ENCODE measurements at regions not wholly inside any gene's neighbourhood (a gene's known extent, or its start where the extent isn't known, plus 50 kb on each side); places are given as distances from the start of the nearest gene placed in this dataset.

DNA sequence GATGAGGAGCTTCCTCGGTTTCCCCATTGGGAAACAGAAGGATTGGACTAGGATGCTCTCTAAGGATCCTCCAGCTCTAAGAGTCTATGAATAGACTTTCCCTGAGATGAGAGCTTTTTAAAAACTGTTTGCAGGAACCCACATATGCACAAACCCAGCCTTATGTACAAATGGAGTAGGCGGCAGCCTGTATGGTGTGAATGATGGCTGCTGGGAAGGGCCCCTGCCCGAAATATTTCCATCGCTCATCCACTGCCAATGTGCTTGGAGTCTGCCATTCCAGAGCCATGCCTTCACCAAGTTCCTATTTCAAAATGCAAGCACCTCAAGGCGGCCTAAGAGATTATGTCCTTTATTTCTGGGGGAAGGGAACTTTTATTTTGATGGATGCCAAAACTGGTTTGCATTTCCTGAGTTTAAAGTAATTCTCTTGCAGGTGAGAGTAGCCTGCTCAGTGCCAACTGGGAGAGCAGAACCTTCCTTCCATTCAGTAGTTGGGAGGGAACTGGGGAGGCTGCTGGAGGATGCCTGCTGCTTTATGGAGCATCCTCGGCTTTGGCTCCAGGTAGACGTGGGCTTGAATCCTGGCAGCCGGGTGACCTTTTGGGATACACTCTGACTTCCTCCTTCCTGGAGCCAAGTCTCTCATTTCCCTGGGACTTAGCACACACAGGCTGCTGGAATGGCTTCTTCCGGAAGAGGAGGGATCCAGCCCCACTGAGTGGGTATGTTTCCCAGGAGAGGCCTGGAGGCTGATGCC, 165.9 kb downstream of the ACTL8 start:
- H3K36me3 ChIP-seq (ENCODE audit: insufficient read depth, low read length) = no peaks in the 10 kb centered on the region
- no peak overlapping the region for H3K4me3 ChIP-seq
- H3K9me3 ChIP-seq (ENCODE audit: low read depth, low read length) = no peaks in the 10 kb centered on the region
- DNase-seq (ENCODE audit: low read depth, low spot score) = no peak
- no peak overlapping the region for H3K27ac ChIP-seq
- H3K9ac ChIP-seq (ENCODE audit: insufficient read length) = no peak overlapping the region
- no peak for TF ChIP-seq POLR2AphosphoS5 (IDR thresholded peaks at IDR 0.05; ENCODE audit: borderline replicate concordance, low read depth, low read length)
- no peak for TF ChIP-seq EZH2 (IDR thresholded peaks at IDR 0.05)
- TF ChIP-seq FOXP2 (optimal IDR thresholded peaks at IDR 0.05; ENCODE audit: control extremely low read depth, extremely low read length, insufficient read depth) = no peak

DNA sequence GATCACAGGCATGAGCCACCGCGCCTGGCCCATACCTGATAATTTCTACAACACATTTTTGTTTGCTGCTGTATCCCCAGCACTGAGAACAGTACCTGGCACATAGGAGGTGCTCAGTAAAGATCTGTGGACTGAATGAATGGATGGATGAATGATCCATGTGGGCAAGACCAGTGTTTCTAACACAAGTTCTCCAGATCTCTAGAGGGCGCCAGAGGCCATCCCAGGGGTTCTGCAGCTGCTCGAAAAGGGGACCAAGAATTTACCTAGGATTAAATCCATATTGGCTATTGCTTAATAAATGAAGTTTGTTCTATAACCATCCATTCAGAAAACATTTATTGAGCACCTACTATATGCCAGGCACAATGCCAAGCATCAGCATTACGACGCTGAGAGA, 167.7 kb downstream of the ACTL8 start:
- no peak overlapping the region for H3K27ac ChIP-seq
- H3K4me3 ChIP-seq = no peak overlapping the region
- H3K36me3 ChIP-seq (ENCODE audit: insufficient read depth, low read length) = no peaks in the 10 kb centered on the region
- TF ChIP-seq FOXP2 (optimal IDR thresholded peaks at IDR 0.05; ENCODE audit: control extremely low read depth, extremely low read length, insufficient read depth) = no peak
- no peak overlapping the region for H3K9ac ChIP-seq (ENCODE audit: insufficient read length)
- H3K9me3 ChIP-seq (ENCODE audit: low read depth, low read length) = no peaks in the 10 kb centered on the region
- peak; percentile 48 for DNase-seq (ENCODE audit: low read depth, low spot score)

DNA sequence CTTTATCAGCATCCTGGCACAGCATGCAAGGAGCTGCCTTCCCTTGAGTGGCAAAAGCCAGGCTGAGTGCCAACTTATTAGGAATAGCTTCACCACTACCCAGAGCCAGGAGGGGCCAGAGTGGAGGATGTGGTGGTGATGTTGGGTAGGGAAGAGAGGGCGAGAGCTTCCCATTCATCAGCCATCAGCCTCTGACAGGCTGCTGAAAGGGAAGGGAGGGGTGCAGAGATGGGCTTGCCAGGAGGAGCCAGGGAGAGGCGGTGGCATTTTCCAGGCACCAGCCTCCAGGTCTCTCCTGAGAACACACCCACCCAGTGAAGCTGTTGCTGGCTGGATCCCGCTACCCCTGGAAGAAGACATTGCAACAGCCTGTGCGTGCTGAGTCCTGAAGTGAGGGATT, 168.5 kb downstream of the ACTL8 start:
- H3K36me3 ChIP-seq (ENCODE audit: insufficient read depth, low read length) = no peaks in the 10 kb centered on the region
- H3K9me3 ChIP-seq (ENCODE audit: low read depth, low read length) = no peaks in the 10 kb centered on the region
- H3K27ac ChIP-seq = no peak overlapping the region
- no peak for DNase-seq (ENCODE audit: low read depth, low spot score)
- H3K9ac ChIP-seq (ENCODE audit: insufficient read length) = no peak overlapping the region
- no peak overlapping the region for H3K4me3 ChIP-seq
- no peak for TF ChIP-seq POLR2AphosphoS5 (IDR thresholded peaks at IDR 0.05; ENCODE audit: borderline replicate concordance, low read depth, low read length)
- no peak for TF ChIP-seq FOXP2 (optimal IDR thresholded peaks at IDR 0.05; ENCODE audit: control extremely low read depth, extremely low read length, insufficient read depth)
- TF ChIP-seq EZH2 (IDR thresholded peaks at IDR 0.05) = no peak

DNA sequence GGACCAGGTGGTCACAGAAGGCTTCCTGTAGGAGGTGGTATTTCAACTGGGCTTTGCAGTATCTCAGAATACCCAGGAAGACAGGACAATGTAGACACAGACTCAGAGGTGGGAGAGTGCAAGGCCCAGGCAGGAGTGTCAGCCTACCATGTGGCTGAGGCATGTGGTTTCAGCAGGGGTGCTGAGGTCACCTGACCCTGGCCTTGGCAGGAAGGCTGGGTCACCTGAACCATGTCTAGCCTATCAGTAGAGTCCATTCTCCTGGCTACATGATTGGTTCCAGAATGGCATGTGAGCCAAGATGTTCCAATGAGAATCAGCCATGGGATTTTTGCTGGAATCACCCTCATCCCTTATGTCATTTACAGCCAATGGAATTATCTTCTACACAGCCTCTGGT, 169.4 kb downstream of the ACTL8 start:
- no peak overlapping the region for H3K9ac ChIP-seq (ENCODE audit: insufficient read length)
- no peaks in the 10 kb centered on the region for H3K36me3 ChIP-seq (ENCODE audit: insufficient read depth, low read length)
- TF ChIP-seq EZH2 (IDR thresholded peaks at IDR 0.05) = no peak
- TF ChIP-seq FOXP2 (optimal IDR thresholded peaks at IDR 0.05; ENCODE audit: control extremely low read depth, extremely low read length, insufficient read depth) = no peak
- TF ChIP-seq POLR2AphosphoS5 (IDR thresholded peaks at IDR 0.05; ENCODE audit: borderline replicate concordance, low read depth, low read length) = no peak
- H3K4me3 ChIP-seq = no peak overlapping the region
- no peak overlapping the region for H3K27ac ChIP-seq
- DNase-seq (ENCODE audit: low read depth, low spot score) = no peak
- no peaks in the 10 kb centered on the region for H3K9me3 ChIP-seq (ENCODE audit: low read depth, low read length)

DNA sequence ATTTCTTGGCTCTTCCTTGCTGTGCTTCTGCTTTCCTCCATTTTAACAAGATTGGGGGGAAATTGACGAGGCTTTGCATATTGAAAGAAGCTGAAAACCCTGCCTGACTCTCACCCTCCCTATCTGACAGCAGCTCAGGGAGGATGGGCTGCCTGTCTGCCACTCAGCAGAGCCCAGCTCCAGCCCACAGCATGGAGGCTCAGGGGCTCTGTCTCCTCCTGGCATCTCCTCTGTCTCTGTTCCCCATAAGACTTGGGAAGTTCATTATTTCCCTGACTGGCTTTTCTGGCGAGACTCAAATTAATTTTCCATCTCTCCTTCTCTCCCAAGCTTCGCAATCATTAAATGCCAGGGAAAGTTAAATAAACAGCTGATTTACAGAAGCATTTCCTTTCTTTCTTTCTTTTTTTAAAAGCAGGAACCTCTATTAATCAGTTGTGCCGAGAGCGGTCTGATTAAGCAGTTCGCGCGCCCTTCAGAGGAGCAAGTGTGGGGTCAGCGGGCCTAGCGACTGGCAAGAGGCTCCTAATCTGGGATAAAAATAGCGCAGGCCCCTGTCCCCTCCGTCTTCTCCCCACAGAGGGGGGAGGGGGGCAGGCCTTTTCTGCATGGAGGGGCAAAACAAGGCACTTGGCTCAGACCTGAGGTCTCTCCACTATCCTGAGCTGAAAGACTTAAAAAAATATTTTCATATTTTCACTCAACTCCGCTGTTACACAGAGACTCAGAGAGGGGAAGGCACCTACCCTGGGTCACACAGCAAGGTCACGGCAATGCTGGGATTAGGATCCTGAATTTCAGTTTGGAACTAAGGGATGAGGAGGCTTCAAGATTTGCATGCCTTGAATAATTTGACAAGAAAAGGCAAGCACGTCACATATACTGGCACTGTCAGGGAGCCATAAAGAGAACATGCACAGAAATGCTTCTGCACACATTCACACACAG, 170.4 kb downstream of the ACTL8 start:
- DNase-seq (ENCODE audit: low read depth, low spot score) = no peak
- no peak for TF ChIP-seq POLR2AphosphoS5 (IDR thresholded peaks at IDR 0.05; ENCODE audit: borderline replicate concordance, low read depth, low read length)
- TF ChIP-seq FOXP2 (optimal IDR thresholded peaks at IDR 0.05; ENCODE audit: control extremely low read depth, extremely low read length, insufficient read depth) = no peak
- no peak for TF ChIP-seq EZH2 (IDR thresholded peaks at IDR 0.05)
- Histone ChIP-seq H3K4me3 (no peak overlapping the region), H3K27ac (no peak overlapping the region), H3K9me3 (ENCODE audit: low read depth, low read length) (no peaks in the 10 kb centered on the region), H3K9ac (ENCODE audit: insufficient read length) (no peak overlapping the region), H3K36me3 (ENCODE audit: insufficient read depth, low read length) (no peaks in the 10 kb centered on the region)

DNA sequence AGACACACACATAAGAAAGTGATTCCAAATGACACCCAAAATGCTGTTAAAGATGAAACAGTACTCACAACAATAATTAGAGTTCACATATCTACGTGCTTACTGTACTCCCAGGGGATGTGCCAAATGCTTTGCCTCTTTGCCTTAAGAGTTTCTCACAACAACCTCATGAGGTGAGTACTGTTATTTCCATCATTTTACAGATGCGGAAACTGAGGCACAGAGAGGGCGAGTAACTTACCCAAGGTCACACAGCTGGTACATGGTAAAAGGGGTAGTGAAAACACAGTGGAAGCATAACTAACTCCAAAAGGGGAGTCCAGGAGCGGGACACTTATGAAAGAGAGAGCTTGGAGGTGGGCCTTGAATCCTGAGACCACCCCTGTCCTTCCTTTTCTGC, 171.8 kb downstream of the ACTL8 start:
- H3K36me3 ChIP-seq (ENCODE audit: insufficient read depth, low read length) = no peaks in the 10 kb centered on the region
- H3K9me3 ChIP-seq (ENCODE audit: low read depth, low read length) = no peaks in the 10 kb centered on the region
- no peak overlapping the region for H3K27ac ChIP-seq
- no peak for TF ChIP-seq POLR2AphosphoS5 (IDR thresholded peaks at IDR 0.05; ENCODE audit: borderline replicate concordance, low read depth, low read length)
- no peak for TF ChIP-seq EZH2 (IDR thresholded peaks at IDR 0.05)
- no peak for TF ChIP-seq FOXP2 (optimal IDR thresholded peaks at IDR 0.05; ENCODE audit: control extremely low read depth, extremely low read length, insufficient read depth)
- no peak for DNase-seq (ENCODE audit: low read depth, low spot score)
- no peak overlapping the region for H3K4me3 ChIP-seq
- H3K9ac ChIP-seq (ENCODE audit: insufficient read length) = no peak overlapping the region

DNA sequence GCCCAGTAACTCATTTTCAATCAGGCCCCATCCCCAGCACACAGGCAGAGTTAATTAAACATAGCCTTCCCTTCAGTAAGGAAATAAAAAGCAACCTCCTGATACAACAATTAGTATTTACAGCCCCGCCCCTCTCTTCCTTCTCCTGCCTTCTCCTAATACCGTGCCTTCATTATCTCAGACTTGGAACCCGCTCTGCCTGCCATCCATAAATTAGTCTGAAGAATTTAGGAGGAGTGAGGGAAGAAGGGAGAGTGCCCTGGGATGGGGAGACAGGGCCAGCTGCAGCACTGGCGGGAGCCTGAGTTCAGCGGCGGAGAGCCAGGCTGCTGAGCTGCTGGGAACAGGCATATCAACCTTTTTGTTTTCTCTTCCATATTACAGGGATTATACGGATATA, 172.8 kb downstream of the ACTL8 start:
- Histone ChIP-seq H3K27ac (no peak overlapping the region), H3K9me3 (ENCODE audit: low read depth, low read length) (no peaks in the 10 kb centered on the region), H3K36me3 (ENCODE audit: insufficient read depth, low read length) (no peaks in the 10 kb centered on the region), H3K9ac (ENCODE audit: insufficient read length) (no peak overlapping the region), H3K4me3 (no peak overlapping the region)
- DNase-seq (ENCODE audit: low read depth, low spot score) = no peak
- TF ChIP-seq POLR2AphosphoS5 (IDR thresholded peaks at IDR 0.05; ENCODE audit: borderline replicate concordance, low read depth, low read length) (no peak), EZH2 (IDR thresholded peaks at IDR 0.05) (no peak), FOXP2 (optimal IDR thresholded peaks at IDR 0.05; ENCODE audit: control extremely low read depth, extremely low read length, insufficient read depth) (no peak)

DNA sequence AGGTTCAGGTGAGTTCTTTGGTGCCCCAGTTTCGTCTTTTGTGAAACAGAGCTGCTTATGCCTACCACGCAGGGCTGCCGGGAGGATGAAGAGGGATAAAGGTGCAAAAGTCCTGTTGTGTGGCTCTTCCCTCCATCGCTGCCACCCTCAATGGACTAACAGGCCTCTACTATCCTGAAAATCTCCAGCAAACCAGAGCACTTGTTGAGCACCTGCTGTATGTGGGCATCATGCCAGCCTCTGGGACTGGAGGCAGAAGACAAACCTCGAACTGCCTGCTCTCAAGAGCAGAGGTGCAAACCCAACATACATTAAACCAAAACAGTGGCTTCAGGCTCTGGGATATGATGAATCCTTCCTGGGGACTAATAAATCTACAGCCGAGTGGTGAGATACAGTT, 174.1 kb downstream of the ACTL8 start:
- no peaks in the 10 kb centered on the region for H3K36me3 ChIP-seq (ENCODE audit: insufficient read depth, low read length)
- TF ChIP-seq FOXP2 (optimal IDR thresholded peaks at IDR 0.05; ENCODE audit: control extremely low read depth, extremely low read length, insufficient read depth) (no peak), EZH2 (IDR thresholded peaks at IDR 0.05) (no peak), POLR2AphosphoS5 (IDR thresholded peaks at IDR 0.05; ENCODE audit: borderline replicate concordance, low read depth, low read length) (no peak)
- DNase-seq (ENCODE audit: low read depth, low spot score) = no peak
- no peak overlapping the region for H3K27ac ChIP-seq
- H3K9ac ChIP-seq (ENCODE audit: insufficient read length) = no peak overlapping the region
- no peaks in the 10 kb centered on the region for H3K9me3 ChIP-seq (ENCODE audit: low read depth, low read length)
- no peak overlapping the region for H3K4me3 ChIP-seq
